BE2C (cell line): ENCODE measurements at regions not wholly inside any gene's neighbourhood (a gene's known extent, or its start where the extent isn't known, plus 50 kb on each side); places are given as distances from the start of the nearest gene placed in this dataset.

Experiments
- DNase-seq: peaks from one replicate; pipeline ENCODE4 v3.0.0-alpha.2; 2020
- H3K27me3 ChIP-seq: fragments of 250-450 bp; sonication (Bioruptor Pico); 2 replicates; pipeline ENCODE4 v1.5.1; 2020; ENCODE audit warnings: mild to moderate bottlenecking
- H3K36me3 ChIP-seq: fragments of 250-450 bp; sonication (Bioruptor Pico); 2 replicates; pipeline ENCODE4 v1.5.1; 2020; ENCODE audit warnings: mild to moderate bottlenecking
- H3K4me1 ChIP-seq: fragments of 250-450 bp; sonication (Bioruptor Pico); 2 replicates; pipeline ENCODE4 v1.5.1; 2020
- H3K4me3 ChIP-seq: 2 replicates; pipeline ENCODE4 v1.5.1; 2011; ENCODE audit warnings: low read depth, low read length
- H3K9me3 ChIP-seq: fragments of 250-450 bp; sonication (Bioruptor Pico); 2 replicates; pipeline ENCODE4 v1.5.1; 2020
- TF ChIP-seq, protein P1 (sequence below): IDR thresholded peaks from 2 replicates; pipeline ENCODE4 v1.5.1; 2012; ENCODE audit warnings: mild to moderate bottlenecking, low read depth, low read length

GRCh38 chr22:26732284-26732683 lies 74.9 kb downstream of the MIAT start:
- H3K4me3 ChIP-seq, result no peak overlapping the region
- H3K9me3 ChIP-seq, result no peaks in the 10 kb centered on the region
- H3K27me3 ChIP-seq, result no peaks in the 10 kb centered on the region
- H3K4me1 ChIP-seq, result peaks cover 4% of the 10 kb centered on the region
- no peak for DNase-seq
- TF ChIP-seq, protein P1, sequence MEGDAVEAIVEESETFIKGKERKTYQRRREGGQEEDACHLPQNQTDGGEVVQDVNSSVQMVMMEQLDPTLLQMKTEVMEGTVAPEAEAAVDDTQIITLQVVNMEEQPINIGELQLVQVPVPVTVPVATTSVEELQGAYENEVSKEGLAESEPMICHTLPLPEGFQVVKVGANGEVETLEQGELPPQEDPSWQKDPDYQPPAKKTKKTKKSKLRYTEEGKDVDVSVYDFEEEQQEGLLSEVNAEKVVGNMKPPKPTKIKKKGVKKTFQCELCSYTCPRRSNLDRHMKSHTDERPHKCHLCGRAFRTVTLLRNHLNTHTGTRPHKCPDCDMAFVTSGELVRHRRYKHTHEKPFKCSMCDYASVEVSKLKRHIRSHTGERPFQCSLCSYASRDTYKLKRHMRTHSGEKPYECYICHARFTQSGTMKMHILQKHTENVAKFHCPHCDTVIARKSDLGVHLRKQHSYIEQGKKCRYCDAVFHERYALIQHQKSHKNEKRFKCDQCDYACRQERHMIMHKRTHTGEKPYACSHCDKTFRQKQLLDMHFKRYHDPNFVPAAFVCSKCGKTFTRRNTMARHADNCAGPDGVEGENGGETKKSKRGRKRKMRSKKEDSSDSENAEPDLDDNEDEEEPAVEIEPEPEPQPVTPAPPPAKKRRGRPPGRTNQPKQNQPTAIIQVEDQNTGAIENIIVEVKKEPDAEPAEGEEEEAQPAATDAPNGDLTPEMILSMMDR, result no peak
- H3K36me3 ChIP-seq, result no peaks in the 10 kb centered on the region

DNA sequence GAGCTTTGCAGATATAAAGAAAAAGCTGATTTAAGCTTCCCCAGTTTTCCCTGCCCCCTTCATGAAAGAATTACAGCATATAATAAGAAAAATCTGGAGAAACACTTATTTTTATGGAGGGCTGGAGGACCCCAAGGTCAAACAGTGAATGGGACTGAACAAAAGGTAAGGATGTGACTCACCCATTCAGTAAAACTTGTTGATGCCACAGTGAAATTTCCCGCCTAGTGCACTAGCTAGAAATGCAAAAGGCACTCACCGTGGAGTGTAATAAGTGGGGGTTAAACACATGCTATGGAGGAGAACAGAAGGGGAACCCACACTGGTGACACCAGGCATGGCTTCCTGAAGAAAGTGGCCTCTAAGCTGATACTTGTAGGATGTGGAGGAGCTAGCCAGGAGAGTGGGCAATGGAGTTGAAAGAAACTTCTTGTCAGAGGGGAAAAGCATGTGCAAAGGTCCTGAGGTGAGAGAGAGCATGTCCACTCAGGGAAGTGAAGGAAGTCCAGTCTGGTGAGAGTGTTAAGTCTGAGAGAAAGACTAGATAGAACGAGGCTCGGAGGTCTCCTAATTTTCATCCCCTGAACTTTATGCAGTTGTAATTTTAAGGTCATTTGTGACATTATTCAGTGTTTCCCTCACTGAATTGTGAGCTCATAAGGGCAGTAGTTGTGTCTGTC lies 77.1 kb downstream of the MIAT start:
- Histone ChIP-seq H3K4me3 (no peak overlapping the region), H3K27me3 (no peaks in the 10 kb centered on the region), H3K9me3 (no peaks in the 10 kb centered on the region), H3K36me3 (no peaks in the 10 kb centered on the region), H3K4me1 (peaks cover 4% of the 10 kb centered on the region)
- DNase-seq, result no peak
- TF ChIP-seq, protein P1, result no peak

- Histone ChIP-seq H3K27me3 (no peaks in the 10 kb centered on the region), H3K4me3 (no peak overlapping the region), H3K4me1 (peaks cover under 1% of the 10 kb centered on the region), H3K9me3 (no peaks in the 10 kb centered on the region), H3K36me3 (no peaks in the 10 kb centered on the region)
- DNase-seq, result no peak
- TF ChIP-seq, protein P1, result no peak
Measured at GRCh38 chr22:26735019-26735409, 77.6 kb downstream of the MIAT start.

GRCh38 chr22:26737262-26737661 lies 79.9 kb downstream of the MIAT start:
- Histone ChIP-seq H3K27me3 (no peaks in the 10 kb centered on the region), H3K4me1 (no peaks in the 10 kb centered on the region), H3K9me3 (no peaks in the 10 kb centered on the region), H3K36me3 (no peaks in the 10 kb centered on the region), H3K4me3 (no peak overlapping the region)
- DNase-seq, result no peak
- TF ChIP-seq, protein P1, result no peak

- no peaks in the 10 kb centered on the region for H3K4me1 ChIP-seq
- TF ChIP-seq, protein P1, result no peak
- no peak for DNase-seq
Measured at GRCh38 chr22:26740253-26740652, 82.9 kb downstream of the MIAT start.

GRCh38 chr22:26743149-26743548 lies 85.8 kb downstream of the MIAT start:
- TF ChIP-seq, protein P1, result no peak
- Histone ChIP-seq H3K27me3 (no peaks in the 10 kb centered on the region), H3K4me1 (no peaks in the 10 kb centered on the region), H3K9me3 (no peaks in the 10 kb centered on the region), H3K36me3 (no peaks in the 10 kb centered on the region), H3K4me3 (no peak overlapping the region)
- DNase-seq, result no peak

More at GRCh38 chr22:26740253-26740652, 82.9 kb downstream of the MIAT start:
- Histone ChIP-seq H3K36me3 (no peaks in the 10 kb centered on the region), H3K4me3 (no peak overlapping the region), H3K9me3 (no peaks in the 10 kb centered on the region), H3K27me3 (no peaks in the 10 kb centered on the region)
